ENCODE measurements at regions not wholly inside any gene's neighbourhood (a gene's known extent, or its start where the extent isn't known, plus 50 kb on each side); places are given as distances from the start of the nearest gene placed in this dataset.
"Not testable (repeated sequence)": the region's sequence is repeated elsewhere in the genome, so short reads cannot be mapped to it uniquely, and the experiment has no call there.

DNA sequence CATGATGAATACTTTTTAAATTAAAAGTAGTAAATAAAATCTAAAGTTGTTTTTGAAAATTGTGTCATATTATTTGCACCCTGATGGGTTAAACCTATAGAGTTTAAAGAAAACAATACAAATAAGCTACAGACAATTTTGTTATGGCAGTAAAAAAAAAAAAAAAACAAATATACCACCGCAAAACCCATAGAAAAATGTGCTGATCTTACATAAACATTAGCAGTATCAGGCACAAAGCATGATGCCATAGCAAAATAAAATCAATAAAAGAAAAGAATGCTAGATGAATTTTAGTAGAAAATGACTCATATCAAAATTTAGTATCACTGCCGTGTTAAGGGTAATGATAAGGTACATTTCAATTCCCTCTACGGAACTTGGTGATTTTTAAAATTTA lies 826.0 kb downstream of the SLITRK1 start:
- intact Hi-C loops (cut with DNase I), result no loop called here
- DNase-seq, result no peak

DNA sequence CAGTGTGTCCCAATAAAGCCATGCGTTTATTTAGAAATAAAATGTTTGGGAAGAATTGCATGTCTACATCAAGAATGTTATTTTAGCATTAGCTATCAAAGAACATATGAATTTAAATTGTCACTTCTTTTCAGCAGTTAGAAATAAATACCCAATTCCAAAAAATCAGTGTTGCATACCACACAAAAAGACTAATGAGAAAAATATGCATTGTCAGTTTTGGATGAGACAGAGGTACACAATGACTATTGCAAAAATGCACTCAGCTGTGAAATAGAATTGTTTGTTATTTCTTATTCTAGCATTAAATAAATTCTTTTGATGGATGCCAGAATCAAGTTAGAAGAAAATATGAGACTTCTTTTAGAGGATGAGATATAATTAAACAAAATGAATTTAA lies 833.9 kb downstream of the SLITRK1 start:
- intact Hi-C loops (cut with DNase I), result no loop called here
- DNase-seq, result no peak

DNA sequence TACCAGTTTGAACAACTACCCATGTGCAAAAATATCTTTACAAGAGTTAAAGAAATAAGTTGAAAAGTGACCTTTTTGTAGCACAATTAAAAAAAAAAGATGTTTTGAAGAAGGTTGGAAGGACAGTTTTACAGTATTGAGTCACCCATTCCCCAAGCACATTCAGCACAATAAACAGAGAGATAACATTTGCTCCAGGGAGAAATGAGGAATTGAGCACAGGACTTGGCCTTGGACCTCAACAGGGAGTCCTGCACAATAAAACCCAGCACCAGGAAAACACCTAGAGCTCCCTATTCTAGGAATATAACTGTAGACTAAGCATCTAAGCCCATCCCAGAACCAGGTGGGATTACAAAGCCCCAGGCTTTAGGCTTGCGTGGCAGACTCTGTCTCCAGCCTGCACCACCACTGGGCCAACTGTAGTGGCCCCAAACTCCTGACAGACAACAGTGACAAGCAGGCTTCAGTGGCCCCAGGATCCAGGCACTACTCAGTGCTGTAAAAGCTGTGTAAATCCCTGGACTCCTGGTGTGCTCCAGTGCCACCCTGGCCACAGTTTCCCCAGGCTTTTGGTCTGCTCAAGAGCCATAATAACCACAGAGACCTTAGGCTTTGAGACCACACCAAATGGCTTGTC lies 857.2 kb downstream of the SLITRK1 start:
- DNase-seq, result no peak
- intact Hi-C loops (cut with DNase I), result no loop called here

DNA sequence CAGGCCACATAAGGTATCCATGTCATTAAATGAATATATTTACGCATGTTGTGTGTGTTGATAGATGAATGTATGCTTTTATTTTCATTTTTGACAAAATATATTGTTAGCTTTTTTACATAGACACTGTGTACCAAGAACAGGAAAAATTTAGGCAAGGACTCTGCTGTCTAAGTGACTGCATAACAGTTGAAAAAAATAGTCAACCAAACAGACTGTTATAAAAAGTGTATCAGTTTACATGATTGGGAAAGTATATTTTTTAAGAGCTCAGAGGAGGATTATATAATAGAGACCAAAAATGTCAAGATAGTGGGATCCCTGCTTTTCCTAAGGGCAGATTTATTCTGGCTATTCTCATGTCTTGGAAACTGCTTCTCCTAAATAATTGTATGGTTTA lies 858.0 kb downstream of the SLITRK1 start:
- intact Hi-C loops (cut with DNase I), result no loop called here
- DNase-seq, result no peak

DNA sequence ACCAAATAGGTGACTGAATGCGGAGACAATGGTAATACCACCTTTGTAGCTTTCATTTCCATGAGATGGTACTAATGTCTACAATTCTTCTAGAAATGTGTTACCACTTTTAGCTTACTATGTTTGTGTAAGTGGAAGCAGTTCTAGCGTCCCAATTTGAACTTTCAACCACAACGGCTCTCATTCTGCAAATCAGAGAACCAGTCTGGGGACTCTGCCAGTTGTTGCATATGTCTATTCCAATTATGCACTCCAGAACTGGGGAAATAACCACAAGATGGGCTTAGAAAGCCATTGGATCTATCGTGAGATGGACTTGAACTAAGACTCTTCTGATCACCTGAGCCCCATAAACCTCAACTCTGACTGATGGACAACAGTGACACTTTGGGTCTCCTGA lies 862.3 kb downstream of the SLITRK1 start:
- no peak for DNase-seq
- intact Hi-C loops (cut with DNase I), result no loop called here

DNA sequence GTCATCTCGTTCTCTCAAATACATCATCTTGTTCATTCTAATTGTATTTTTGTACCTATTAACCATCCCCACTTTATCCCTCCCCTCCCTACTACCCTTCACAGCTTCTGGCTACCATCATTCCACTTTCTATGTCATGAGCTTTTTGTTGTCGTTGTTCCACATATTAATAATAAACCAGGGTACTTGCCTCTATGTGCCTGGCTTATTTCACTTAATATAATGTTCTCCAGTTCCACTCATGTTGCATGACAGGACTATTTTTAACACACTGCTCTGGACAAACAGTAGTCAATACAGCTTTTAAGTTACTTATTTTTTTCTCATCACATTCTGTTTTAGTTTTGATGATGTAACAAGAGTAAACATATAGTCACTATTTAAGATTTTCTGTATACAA lies 872.3 kb downstream of the SLITRK1 start:
- intact Hi-C loops (cut with DNase I), result no loop called here
- no peak for DNase-seq

DNA sequence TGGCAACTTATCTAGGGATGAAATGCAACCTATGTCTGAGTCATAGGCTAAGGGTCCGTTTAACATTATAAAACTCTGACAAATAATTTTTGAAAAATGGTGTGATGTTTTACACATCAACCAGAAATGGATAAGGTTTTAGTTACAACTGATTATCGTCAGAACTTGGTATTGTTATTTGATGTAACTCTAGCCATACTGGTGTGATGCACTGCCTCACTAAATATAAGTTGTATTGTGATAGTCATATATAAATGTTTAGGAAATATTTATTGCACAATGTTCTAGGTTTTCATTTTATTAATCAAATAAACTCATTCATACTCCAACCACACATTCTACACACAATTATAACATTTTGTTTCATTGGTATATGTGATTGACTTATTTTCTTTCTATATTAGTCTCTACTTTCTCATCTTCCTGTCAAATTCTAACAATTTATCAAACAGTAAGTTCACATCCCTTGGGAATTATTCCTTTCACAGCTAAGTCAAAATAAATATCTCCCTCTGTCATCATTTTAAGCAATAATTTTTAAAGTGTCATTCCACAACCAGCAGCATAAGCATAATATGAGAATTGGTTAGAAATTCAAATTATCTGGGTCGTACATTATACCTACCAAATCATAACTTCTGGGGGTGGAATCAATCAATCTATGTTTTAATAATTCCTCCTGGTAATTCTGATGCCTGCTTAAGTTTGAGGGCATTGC lies 873.9 kb downstream of the SLITRK1 start:
- intact Hi-C loops (cut with DNase I), result no loop called here
- DNase-seq, result no peak

DNA sequence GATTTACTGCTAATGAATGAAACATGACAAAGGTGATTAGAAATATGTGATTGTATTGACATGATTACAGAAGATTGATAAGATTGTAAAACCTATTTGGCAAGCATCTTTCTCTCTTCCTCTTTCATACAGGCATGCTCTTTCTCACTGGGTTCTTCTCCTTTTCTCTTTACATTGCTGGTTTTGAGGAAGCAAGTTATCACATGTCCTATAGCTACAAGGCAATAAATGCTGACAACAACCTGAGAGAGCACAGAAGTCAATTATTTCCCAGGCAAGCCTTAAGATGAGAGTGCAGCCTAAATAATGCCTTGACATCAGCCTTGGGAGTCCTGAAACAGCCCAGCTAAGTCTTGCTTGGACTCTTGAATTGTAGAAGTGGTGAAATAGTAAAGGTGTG lies 875.0 kb downstream of the SLITRK1 start:
- DNase-seq, result no peak
- intact Hi-C loops (cut with DNase I), result no loop called here

DNA sequence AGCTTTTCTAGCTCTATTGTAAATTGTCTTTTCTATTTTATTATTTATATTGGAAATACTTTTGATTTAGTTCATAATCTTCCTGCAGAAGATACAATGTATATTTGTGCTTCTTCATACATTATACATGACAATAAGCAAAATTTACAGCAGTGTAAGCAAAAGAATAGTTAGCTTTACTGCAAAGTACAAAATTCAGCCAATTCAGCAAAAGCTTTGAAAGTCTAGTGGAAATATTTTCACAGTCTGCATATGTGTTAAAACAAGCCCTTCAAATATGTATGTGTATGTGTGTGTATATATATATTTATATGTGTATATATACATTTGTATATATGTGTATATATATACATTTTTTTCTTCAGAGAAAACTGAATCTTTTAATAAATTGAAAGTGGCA lies 879.1 kb downstream of the SLITRK1 start:
- DNase-seq, result no peak
- intact Hi-C loops (cut with DNase I), result no loop called here

DNA sequence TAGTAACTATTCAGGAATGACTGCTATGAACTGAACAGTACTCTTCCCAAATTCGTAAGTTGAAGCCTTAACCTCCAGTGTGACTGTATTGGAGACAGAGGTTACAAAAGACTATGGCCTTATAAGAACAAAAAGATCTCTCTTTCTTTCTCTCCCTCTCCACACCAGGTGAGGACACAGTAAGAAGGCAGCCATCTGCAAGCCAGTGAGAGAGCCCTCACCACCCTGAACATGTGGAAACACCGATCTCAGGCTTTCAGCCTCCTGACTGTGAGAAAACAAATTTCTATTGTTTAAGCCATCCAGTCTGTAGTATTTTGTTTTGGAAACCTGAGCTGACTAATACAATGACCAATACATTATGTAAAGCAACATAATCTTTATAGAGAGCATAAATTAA lies 888.9 kb downstream of the SLITRK1 start:
- intact Hi-C loops (cut with DNase I), result no loop called here
- DNase-seq, result no peak

DNA sequence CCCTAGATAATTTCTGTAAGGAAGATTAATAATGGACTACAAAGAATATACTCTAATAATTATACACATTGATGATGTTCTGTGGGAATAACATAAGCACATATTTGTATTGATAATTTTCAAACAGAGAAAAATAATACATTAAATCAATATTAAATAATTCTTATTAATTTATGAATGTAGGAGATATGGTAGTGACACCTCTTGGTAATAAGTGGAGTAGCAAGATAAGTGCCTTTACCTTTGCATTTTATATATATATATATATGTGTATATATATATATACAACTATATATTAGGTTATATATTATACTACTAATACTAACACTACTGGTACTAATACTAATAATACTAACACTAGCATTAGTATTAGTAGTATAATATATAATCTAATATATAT lies 905.8 kb downstream of the SLITRK1 start:
- intact Hi-C loops (cut with DNase I), result no loop called here
- no peak for DNase-seq

DNA sequence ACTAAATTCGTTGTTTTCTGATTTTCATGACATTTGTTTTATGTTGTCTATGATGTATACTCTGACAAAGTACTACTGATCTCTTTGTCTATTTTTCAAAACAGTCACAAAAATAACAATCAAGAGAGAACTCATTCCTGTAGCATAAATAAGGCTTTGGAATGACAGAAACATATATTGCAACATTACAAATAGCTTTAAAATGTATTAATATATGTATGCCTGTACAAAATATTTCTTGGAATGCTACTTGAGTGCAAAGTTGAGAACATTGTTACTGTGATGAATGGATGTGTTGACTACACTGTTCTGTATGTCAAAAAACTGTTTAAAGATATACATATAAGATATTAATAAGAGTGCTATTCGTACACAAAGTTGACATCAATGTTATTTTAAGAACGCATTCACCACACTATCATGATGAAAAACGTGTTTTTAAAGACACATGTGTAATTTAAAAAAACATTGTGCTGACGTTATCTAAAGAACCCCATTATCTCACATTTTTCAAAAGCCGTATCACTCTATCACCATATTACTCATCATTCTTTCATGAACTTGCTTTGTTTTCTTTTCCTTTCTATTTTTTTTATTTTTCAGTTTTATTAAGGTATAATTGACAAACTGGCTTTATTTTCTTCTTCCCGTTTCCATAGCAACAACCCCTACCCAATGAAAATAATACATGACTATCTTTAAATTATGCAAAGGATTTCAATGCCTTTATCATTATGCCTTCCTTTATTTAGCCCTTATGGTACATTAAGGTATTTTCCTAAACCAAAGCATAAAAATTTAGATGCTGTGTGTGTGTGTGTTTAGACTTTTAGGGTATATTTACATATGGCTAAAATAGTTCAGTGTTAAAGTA lies 918.8 kb downstream of the SLITRK1 start:
- no peak for DNase-seq
- intact Hi-C loops (cut with DNase I), result no loop called here

DNA sequence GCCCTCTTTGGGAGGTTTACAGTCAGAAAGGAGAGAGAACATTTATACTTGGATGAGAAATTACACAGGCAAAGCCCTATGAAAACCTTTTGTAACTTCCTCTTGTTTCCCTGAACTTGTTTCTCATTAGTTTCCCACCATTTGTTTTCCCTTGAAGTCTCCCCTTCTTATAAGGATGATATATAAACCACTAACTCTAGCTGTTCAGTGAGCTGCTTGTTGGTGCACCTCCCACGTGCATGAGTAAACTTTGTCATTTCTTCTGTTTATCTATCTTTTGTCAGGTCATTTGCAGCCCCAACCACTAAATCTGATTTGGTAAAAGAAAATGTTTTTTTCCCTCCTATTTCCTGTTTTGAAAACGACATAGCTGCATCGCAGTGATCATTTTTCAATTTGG lies 919.9 kb downstream of the SLITRK1 start:
- intact Hi-C loops (cut with DNase I), result no loop called here
- no peak for DNase-seq

DNA sequence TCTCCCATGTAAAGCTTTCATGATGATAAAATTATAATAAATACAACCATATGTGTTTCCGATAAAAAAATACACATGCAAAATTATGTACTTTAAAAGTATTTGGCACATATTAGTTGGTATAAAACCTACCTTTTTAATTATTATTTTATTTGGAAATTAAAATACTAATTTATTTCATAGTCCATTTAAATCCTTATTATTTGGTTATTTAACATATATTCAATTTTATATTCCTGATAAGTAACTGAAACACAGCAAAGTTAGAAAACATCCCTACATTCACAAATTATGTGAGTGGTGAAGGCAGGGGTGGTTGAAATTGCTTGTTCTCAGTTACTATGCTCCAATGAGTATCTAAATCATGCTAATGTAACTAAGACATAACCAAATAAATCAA lies 920.5 kb downstream of the SLITRK1 start:
- intact Hi-C loops (cut with DNase I), result no loop called here
- DNase-seq, result no peak

DNA sequence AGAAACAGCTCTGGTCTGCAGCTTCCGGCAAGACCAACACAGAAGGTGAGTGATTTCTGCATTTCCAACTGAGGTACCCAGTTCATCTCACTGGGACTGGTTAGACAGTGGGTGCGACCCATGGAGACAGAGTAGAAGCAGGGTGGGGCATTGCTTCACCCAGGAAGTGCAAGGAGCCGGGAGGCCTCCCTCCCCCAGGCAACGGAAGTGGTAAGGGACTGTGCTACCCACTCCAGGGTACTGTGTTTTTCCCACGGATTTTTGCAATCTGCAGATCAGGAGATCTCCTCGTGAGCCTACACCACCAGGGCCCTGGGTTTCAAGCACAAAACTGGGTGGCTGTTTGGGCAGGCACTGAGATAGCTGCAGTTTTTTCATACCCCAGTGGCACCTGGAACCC lies 929.9 kb downstream of the SLITRK1 start:
- intact Hi-C loops (cut with DNase I), result not testable (repeated sequence)

DNA sequence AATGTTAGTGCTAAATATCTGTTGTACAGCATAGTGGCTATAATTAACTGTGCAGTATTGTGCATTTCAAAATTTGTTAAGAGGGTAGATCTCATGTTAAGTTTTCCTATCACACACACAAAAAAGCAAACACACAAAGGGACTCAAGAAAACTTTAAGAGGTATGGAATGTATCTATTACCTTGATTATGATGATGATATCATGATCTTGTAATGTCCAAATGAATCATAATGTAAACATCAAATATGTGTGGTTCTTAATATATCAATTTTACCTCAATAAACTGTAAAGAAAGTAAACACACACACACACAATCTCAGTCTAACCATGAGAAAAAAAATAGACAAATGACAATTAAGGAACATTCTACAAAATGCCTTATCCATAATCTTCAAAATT lies 934.6 kb downstream of the SLITRK1 start:
- intact Hi-C loops (cut with DNase I), result no loop called here
- DNase-seq, result no peak

More for the DNA sequence above, 929.9 kb downstream of the SLITRK1 start:
- DNase-seq, result not testable (repeated sequence)

DNA sequence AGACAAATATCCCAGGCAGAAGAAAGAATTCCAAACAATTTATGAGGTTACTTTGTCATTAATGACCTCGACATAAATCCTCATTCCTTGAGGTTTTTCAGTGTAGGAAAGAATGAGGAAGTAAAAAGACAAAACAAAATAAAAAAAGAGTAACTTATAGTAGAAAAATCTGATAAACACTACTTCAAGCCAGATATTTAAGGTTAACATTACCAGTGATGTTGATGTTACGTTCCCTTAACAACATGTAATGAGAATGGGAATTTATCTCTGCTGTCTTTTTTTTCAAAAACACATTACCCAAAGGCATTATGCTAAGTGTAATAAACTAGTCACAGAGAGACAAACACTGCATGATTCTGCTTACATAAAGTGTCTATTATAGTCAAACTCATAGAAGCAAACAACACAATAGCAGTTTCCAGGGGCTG lies 935.1 kb downstream of the SLITRK1 start:
- intact Hi-C loops (cut with DNase I), result no loop called here
- DNase-seq, result no peak

DNA sequence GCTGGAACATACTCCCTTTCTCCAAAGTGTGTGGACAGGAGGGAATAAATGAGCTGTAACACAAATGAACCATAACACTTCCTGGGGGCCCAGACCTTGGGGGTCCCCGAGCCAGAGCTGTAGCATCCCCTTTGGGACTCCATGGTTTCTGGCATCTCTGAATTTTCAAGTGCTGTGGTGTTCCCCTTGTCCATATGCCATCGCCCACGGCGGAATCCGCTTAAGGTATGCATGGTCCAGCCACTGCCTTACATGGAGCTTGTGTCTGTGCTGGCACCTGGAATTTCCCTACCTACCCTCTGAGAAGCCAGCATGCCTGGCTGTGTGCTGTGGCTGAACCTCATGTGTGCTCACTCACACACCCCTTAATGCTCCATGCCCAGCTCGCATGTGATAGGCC lies 943.6 kb downstream of the SLITRK1 start:
- intact Hi-C loops (cut with DNase I), result no loop called here
- peak in 2 of 10 donors; percentile 23 to 59 for DNase-seq

DNA sequence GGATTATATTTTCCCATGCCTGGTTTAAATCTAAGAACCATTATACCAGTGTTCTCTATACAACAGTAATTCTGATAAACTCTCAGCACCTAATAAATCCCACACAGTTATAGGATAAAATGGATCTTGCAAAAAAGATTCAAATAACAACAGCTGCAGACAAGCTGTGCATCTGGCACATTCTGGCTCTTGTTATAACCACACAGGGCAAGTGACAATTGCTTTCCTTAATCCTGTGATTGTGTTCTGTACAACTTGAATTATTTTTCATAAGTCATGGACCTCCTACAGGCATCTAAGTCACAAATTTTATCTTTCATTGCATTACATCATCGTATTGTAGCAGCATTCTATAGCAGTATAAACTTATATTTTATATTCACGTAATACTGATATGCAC lies 948.3 kb downstream of the SLITRK1 start:
- no peak for DNase-seq
- intact Hi-C loops (cut with DNase I), result no loop called here

DNA sequence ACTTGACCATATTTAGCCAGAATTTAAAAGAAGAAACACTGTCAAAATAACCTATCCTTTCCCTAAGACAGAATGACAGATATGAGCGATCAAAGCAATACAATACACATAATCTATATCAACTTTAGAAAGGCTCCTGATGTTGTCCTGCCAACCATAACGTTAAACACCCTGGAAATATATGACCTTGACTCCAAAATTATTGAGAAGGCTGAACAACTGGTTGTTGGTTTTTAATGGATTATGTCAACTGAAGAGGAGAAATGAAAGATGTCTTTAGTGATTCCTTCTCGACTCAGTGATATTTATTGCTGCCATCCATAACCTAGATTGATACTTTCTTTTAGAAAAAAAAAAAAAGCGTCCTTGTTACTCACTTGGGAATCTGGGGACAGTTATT lies 957.2 kb downstream of the SLITRK1 start:
- intact Hi-C loops (cut with DNase I), result no loop called here
- DNase-seq, result no peak

DNA sequence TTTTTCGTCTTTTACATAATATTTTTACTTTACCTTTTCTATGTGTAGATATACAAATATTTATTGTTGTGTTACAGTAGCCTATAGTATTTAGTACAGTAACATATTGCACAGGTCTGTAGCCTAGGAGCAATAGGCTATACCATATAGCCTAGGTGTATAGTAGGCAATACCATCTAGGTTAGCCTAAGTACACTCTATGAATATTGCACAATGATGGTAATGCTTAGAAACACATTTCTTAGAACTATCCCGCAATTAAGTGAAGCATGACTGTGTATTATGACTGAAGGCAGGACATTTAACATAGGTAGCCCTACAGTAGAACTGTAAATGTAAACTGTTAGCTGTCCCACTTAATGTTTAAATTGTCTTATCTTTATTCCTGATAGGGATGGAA lies 964.3 kb downstream of the SLITRK1 start:
- intact Hi-C loops (cut with DNase I), result no loop called here
- no peak for DNase-seq

DNA sequence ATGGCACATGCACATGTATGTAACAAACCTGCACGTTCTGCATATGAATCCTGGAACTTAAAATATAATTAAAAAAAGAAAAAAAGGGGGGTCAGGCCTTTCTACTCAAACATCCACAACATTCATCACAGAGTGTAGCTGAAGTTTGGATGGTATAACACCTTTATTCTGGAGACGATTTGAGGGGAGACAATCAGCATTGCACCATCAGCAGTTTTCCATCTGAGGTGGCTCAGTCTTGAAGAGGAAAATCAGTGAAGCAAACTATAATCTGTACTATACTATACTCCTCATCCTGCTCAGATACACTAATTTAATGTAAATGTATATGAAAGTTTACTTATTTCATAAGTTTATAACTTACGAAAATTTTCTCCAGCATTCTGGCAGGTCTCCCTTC lies 969.7 kb downstream of the SLITRK1 start:
- intact Hi-C loops (cut with DNase I), result no loop called here
- DNase-seq, result no peak

Measured in posterior cingulate gyrus (tissue), 11 donors.